Activated CD4-positive, alpha-beta memory T cell treated with anti-CD3 and anti-CD28 coated beads for 36 hours (primary cell): ENCODE measurements at regions not wholly inside any gene's neighbourhood (a gene's known extent, or its start where the extent isn't known, plus 50 kb on each side); places are given as distances from the start of the nearest gene placed in this dataset.
"Not testable (repeated sequence)": the region's sequence is repeated elsewhere in the genome, so short reads cannot be mapped to it uniquely, and the experiment has no call there.

Experiments used
- CTCF ChIA-PET: fragments of 350-600 bp; sonication (Branson Sonifier 250); formaldehyde crosslinking; loops from one replicate; lab custom pipeline; 2021; ENCODE audit warnings: antibody characterized with exemption, inconsistent platforms; lab: Charles Lee
- POLR2A ChIA-PET: fragments of 350-600 bp; sonication (Branson Sonifier 250); formaldehyde crosslinking; loops from one replicate; lab custom pipeline; 2021; ENCODE audit warnings: antibody characterized with exemption; lab: Charles Lee
- DNase-seq: peaks from one replicate; pipeline ENCODE4 v3.0.0-alpha.2; 2020
- H3K27ac Mint-ChIP-seq: one replicate; pipeline ENCODE4 v1.8.0; 2021; ENCODE audit warnings: mixed read lengths
- H3K27me3 Mint-ChIP-seq: one replicate; pipeline ENCODE4 v1.8.0; 2021; ENCODE audit warnings: mixed read lengths
- H3K36me3 Mint-ChIP-seq: one replicate; pipeline ENCODE4 v1.8.0; 2021; ENCODE audit warnings: mixed read lengths
- H3K4me1 Mint-ChIP-seq: one replicate; pipeline ENCODE4 v1.8.0; 2021; ENCODE audit warnings: low read depth, mixed read lengths
- H3K4me3 Mint-ChIP-seq: one replicate; pipeline ENCODE4 v1.8.0; 2021; ENCODE audit warnings: mild to moderate bottlenecking, mixed read lengths
- H3K9me3 Mint-ChIP-seq: one replicate; pipeline ENCODE4 v1.8.0; 2021; ENCODE audit warnings: mixed read lengths
- intact Hi-C: fragments of 100-400 bp; cut with micrococcal nuclease; formaldehyde crosslinking; loops from one replicate; pipeline ENCODE4 v1.15.1; 2023

DNA sequence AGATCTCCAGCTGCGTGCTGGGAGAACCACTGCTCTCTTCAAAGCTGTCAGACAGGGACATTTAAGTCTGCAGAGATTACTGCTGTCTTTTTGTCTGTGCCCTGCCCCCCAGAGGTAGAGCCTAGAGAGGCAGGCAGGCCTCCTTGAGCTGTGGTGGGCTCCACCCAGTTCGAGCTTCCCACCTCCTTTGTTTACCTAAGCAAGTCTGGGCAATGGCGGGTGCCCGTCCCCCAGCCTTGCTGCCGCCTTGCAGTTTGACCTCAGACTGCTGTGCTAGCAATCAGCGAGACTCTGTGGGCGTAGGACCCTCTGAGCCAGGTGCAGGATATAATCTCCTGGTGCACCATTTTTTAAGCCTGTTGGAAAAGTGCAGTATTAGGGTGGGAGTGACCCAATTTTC, 128.6 kb downstream of the ACTR3 start:
- intact Hi-C loops, H3K9me3 Mint-ChIP-seq, DNase-seq, H3K4me3 Mint-ChIP-seq, POLR2A ChIA-PET, H3K27ac Mint-ChIP-seq, H3K36me3 Mint-ChIP-seq, CTCF ChIA-PET, H3K4me1 Mint-ChIP-seq: not testable (repeated sequence)
- H3K27me3 Mint-ChIP-seq, result peaks cover 20% of the 10 kb centered on the region

DNA sequence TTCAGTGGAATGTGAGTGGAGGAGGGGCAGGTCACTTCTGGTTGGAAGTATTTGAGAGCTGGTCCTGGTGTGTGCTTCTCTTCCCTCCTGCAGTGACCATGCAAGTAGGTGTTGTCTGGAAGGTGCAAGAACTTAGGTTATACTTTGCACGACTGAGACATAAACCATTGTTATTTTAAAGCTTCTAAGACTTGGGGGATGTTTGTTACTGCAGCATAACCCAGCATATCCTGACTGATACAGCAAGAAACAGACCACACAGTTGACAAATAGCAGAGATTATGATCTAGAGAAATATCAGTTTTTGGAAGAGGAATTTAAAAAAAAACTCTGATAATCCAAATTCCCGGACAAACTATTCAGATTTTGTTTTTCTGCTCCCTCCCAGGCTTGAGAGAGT, 130.8 kb downstream of the ACTR3 start:
- no peak for DNase-seq
- ChIA-PET CTCF (no interaction called here), POLR2A (no interaction called here)
- Mint-ChIP-seq H3K27ac (no peak overlapping the region), H3K27me3 (peaks cover 18% of the 10 kb centered on the region), H3K9me3 (peaks cover 4% of the 10 kb centered on the region), H3K4me1 (no peaks in the 10 kb centered on the region), H3K4me3 (no peak overlapping the region), H3K36me3 (no peaks in the 10 kb centered on the region)
- intact Hi-C loops, result no loop called here

DNA sequence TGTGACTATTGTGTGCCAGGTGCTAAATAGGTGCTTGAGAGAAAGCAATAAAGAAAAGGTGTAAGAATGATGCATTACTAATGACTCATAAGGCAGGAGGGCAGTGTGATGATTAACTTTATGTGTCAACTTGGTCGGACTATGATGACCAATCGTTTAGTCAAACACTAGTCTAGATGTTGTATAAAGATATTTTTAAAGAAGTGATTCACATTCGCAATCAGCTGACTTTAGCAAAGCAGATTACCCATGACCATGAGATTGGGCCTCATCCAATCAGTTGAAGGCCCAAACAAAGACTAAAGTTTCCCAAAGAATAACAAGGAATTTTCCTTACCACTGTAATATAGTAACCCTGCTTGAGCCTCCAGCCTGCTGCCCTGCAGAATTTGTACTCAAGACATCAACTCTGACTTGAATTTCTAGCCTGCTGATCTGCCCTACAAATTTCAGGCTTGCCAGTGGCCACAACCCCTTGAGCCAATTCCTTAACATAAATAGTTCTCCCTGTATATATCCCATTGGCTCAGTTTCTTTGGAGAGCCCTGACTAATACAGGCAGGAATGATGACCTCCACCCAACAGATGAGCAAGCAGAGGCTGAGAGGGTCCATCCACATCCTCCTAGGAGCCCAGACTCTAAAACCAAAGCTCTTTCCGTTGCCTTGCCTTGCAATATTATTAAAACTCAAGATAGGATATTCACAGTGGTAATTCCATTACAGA, 132.6 kb downstream of the ACTR3 start:
- intact Hi-C loops, result no loop called here
- H3K36me3 Mint-ChIP-seq, result no peaks in the 10 kb centered on the region
- H3K9me3 Mint-ChIP-seq, result peaks cover 4% of the 10 kb centered on the region
- POLR2A ChIA-PET, result no interaction called here
- H3K27ac Mint-ChIP-seq, result no peak overlapping the region
- no peaks in the 10 kb centered on the region for H3K4me1 Mint-ChIP-seq
- CTCF ChIA-PET, result no interaction called here
- H3K27me3 Mint-ChIP-seq, result peaks cover 11% of the 10 kb centered on the region
- no peak overlapping the region for H3K4me3 Mint-ChIP-seq
- no peak for DNase-seq

DNA sequence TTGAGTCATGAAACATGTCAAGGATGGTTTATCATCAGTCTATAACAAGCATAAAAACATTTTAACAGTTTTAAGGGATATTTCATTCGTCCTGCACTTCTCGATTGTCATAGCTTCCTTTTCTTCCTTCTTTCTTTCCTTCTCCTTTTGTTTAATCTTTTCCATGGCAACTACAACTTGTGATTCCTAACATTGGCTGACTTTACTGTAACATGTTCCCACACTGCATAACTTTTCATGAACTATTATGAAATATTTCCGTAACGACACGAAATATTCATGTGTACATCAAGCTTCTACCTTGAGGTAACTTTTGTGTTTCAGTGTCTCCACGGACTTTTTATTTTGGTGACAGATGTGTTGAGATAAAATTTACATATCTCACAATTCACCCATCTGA, 134.4 kb downstream of the ACTR3 start:
- H3K27ac Mint-ChIP-seq, result no peak overlapping the region
- H3K9me3 Mint-ChIP-seq, result peaks cover 8% of the 10 kb centered on the region
- ChIA-PET CTCF (no interaction called here), POLR2A (no interaction called here)
- no peak overlapping the region for H3K4me3 Mint-ChIP-seq
- no peak for DNase-seq
- intact Hi-C loops, result no loop called here
- no peaks in the 10 kb centered on the region for H3K36me3 Mint-ChIP-seq
- peaks cover 9% of the 10 kb centered on the region for H3K27me3 Mint-ChIP-seq
- H3K4me1 Mint-ChIP-seq, result no peaks in the 10 kb centered on the region

DNA sequence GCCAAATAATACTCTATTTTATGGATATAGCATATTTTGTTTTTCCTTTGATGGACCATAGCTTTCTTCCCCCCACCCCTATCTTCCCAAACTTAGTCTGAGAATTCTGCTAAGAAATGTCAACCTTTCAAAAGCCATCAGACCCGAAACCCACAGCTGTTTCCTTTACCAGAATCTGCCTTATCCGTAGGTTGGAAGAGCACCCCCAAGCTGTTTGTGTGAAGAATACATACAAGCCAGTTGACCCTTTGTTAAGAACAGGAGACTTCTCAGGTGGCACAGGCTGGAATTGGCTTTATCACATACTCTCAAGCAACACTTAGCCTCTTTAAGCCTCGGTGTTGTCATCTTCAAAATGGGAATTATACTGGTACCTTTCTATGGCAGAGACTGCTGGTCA, 135.1 kb downstream of the ACTR3 start:
- Mint-ChIP-seq H3K4me3 (no peak overlapping the region), H3K27me3 (peaks cover 9% of the 10 kb centered on the region), H3K4me1 (no peaks in the 10 kb centered on the region), H3K27ac (no peak overlapping the region), H3K9me3 (peaks cover 8% of the 10 kb centered on the region), H3K36me3 (no peaks in the 10 kb centered on the region)
- intact Hi-C loops, result no loop called here
- ChIA-PET POLR2A (no interaction called here), CTCF (no interaction called here)
- no peak for DNase-seq

DNA sequence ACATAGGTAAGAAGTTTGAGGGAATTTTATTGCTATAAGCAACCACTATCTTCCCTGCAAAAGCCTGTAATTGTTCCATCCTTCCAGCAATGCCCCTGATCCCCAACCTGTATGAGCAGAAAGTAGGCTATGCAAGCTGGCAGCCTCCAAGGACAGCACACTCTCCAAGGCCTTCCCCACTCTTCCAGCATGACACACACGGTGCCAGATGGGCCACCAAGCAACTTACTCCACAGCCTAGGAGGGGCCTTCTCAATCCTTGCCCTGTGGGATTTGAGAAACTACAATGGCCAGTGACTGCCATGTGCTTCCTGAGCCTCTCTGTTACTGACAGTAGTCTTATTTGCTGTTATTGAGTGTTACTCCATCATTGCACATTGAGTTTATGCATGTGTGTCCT, 137.5 kb downstream of the ACTR3 start:
- CTCF ChIA-PET, result no interaction called here
- H3K27ac Mint-ChIP-seq, result no peak overlapping the region
- no peaks in the 10 kb centered on the region for H3K36me3 Mint-ChIP-seq
- intact Hi-C loops, result no loop called here
- peaks cover 4% of the 10 kb centered on the region for H3K9me3 Mint-ChIP-seq
- no peaks in the 10 kb centered on the region for H3K4me1 Mint-ChIP-seq
- no peak overlapping the region for H3K4me3 Mint-ChIP-seq
- no peak for DNase-seq
- POLR2A ChIA-PET, result no interaction called here
- peaks cover 8% of the 10 kb centered on the region for H3K27me3 Mint-ChIP-seq

DNA sequence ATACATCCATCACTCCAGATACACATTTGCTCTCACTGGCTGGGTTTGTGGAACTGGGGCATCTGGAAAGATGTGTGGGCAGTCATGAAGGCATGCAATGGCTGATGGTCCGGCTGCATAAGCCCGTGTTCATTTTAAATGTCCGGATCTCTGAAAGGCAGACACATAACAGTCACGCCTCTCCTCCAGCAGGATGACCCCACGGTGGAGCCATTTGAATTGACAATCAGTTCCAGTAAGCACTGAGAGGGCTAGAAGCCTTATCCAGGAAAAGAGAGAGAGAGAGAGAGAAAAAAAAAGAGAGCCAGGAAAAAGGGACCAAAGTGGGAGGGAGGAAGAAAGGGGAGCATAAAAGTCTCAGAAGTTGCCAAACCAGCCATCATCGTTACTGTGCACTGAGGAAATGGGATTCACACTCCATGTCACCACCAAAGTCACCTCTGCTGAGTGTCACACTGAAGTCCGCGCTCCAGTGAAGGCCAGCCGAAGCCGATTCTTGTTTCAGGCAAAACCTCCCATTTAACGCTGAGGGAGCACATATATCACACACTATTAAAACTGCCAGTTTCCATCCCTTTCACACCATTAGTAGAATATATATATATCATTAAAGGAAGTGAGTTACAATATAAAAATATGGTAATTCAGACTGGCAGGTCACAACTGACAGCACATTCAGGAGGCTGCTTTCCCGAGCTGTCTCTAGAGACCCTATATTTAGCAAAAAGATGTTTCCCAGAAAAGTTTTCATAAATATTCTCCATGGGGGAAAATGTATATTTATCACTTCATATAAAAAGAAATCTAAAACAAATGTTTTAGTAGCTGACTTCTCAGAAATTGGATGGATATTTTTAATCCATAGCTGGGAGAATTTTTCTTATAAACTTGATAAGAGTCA, 142.0 kb downstream of the ACTR3 start:
- peaks cover 7% of the 10 kb centered on the region for H3K27me3 Mint-ChIP-seq
- DNase-seq, result no peak
- POLR2A ChIA-PET, result no interaction called here
- no peaks in the 10 kb centered on the region for H3K4me1 Mint-ChIP-seq
- no peak overlapping the region for H3K27ac Mint-ChIP-seq
- H3K36me3 Mint-ChIP-seq, result no peaks in the 10 kb centered on the region
- peaks cover 4% of the 10 kb centered on the region for H3K9me3 Mint-ChIP-seq
- intact Hi-C loops, result no loop called here
- CTCF ChIA-PET, result no interaction called here
- no peak overlapping the region for H3K4me3 Mint-ChIP-seq

DNA sequence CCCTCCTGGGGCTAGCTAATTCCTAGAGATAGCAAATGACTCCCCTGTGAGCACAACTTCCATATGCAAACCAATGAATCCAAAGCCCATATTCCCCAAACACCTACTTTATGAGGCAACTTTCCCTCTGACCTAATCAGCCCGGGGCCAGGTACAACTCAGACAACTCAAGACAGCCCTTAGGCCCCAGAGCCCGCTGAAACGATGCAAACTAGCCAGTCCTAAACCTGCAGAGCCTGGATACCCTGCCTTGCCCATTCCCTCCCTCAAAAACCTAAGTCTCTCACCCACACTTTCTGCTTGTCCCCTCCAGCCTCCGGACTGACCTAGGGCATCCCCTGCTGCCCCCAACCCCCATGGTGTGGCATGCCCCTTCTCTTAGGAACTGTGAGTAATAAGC, 142.8 kb downstream of the ACTR3 start:
- Mint-ChIP-seq H3K36me3 (no peaks in the 10 kb centered on the region), H3K4me1 (no peaks in the 10 kb centered on the region), H3K4me3 (no peak overlapping the region), H3K27me3 (peaks cover 10% of the 10 kb centered on the region), H3K27ac (no peak overlapping the region), H3K9me3 (peaks cover 4% of the 10 kb centered on the region)
- no peak for DNase-seq
- intact Hi-C loops, result no loop called here
- ChIA-PET CTCF (no interaction called here), POLR2A (no interaction called here)

DNA sequence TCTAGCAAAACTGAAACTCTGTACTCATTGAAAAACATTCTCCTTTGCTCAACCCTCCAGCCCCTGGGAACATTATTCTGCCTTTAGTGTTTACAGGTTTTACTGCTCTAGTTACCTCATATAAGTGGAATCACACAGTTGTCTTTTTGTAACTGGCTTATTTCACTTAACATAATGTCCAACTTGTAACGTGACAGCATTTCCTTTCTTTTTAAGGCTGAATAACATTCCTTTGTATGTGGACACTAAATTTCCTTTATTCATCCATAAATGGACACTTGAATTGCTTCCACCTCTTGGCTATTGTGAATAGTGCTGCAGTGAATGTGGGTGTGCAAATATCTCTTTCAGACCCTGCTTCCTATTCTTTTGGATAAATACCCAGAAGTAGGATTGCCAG, 144.9 kb downstream of the ACTR3 start:
- Mint-ChIP-seq H3K4me3 (no peak overlapping the region), H3K27ac (no peak overlapping the region), H3K27me3 (peaks cover 11% of the 10 kb centered on the region), H3K36me3 (no peaks in the 10 kb centered on the region), H3K4me1 (no peaks in the 10 kb centered on the region), H3K9me3 (no peaks in the 10 kb centered on the region)
- no peak for DNase-seq
- CTCF ChIA-PET, result no interaction called here
- intact Hi-C loops, result no loop called here
- POLR2A ChIA-PET, result no interaction called here

DNA sequence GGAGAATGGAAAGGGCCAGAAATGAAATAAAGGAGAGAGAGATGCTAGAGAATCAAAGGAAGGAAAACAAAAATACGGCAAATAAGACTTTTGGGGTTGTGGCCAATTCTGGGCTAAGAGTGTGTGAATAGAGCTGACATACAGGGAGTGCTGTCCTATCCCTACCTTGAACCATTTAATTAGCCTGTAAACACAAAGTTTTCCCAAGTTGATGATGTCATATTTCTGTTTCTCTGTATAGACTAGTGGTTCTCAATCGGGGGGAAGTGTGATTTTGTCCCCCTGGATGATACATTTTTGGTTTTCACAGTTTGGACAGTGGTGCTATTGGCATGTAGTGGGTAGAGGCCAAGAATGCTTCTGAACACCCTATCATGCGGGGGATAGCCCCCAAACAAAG, 148.8 kb downstream of the ACTR3 start:
- DNase-seq, result no peak
- Mint-ChIP-seq H3K9me3 (no peaks in the 10 kb centered on the region), H3K27me3 (peaks cover 7% of the 10 kb centered on the region), H3K4me3 (no peak overlapping the region), H3K4me1 (no peaks in the 10 kb centered on the region), H3K27ac (no peak overlapping the region), H3K36me3 (no peaks in the 10 kb centered on the region)
- POLR2A ChIA-PET, result no interaction called here
- CTCF ChIA-PET, result no interaction called here
- intact Hi-C loops, result no loop called here

DNA sequence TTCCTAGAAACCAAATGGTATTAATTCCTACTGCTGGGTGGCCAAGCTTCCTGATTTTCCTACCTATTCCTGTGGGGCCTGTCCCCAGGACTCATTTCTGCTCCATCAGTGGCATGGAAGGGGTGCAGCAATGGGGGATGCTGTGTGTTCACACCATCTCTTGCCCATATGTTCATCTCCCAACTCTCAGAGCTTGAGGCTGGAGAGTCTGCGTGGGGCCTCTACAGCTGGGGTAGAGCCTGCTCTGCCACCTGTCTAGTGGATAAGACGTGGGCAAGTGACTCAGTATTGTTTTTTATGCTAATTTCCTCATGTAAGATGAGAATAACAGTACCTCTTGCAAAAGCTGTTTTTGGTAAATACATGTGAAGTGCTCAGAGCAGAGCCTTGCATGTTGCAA, 149.8 kb downstream of the ACTR3 start:
- ChIA-PET CTCF (no interaction called here), POLR2A (no interaction called here)
- Mint-ChIP-seq H3K4me3 (no peak overlapping the region), H3K36me3 (no peaks in the 10 kb centered on the region), H3K27ac (no peak overlapping the region), H3K27me3 (peaks cover 7% of the 10 kb centered on the region), H3K4me1 (no peaks in the 10 kb centered on the region), H3K9me3 (no peaks in the 10 kb centered on the region)
- intact Hi-C loops, result no loop called here
- DNase-seq, result no peak

DNA sequence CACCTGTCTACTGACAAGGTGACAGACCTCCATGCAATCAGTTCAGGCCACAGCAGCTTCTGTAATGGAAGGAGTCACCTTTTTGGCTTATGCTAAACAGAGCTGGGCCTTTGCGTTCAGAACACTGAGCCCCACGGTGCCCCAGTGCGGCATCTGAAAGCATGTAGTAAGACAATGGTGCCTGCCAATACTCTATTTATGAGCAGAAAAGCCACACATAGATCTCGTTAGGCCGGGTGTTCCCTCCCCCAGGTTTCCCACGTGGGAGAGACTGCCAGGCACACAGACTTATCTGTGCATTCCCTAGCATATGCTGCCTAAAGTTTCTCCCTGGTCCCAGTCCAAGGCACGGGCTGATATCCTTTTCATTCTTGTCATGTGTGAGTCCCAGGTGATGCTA, 150.9 kb downstream of the ACTR3 start:
- POLR2A ChIA-PET, result no interaction called here
- Mint-ChIP-seq H3K4me1 (no peaks in the 10 kb centered on the region), H3K27ac (no peak overlapping the region), H3K4me3 (no peak overlapping the region), H3K27me3 (peaks cover 7% of the 10 kb centered on the region), H3K9me3 (no peaks in the 10 kb centered on the region), H3K36me3 (no peaks in the 10 kb centered on the region)
- no peak for DNase-seq
- intact Hi-C loops, result no loop called here
- CTCF ChIA-PET, result no interaction called here

DNA sequence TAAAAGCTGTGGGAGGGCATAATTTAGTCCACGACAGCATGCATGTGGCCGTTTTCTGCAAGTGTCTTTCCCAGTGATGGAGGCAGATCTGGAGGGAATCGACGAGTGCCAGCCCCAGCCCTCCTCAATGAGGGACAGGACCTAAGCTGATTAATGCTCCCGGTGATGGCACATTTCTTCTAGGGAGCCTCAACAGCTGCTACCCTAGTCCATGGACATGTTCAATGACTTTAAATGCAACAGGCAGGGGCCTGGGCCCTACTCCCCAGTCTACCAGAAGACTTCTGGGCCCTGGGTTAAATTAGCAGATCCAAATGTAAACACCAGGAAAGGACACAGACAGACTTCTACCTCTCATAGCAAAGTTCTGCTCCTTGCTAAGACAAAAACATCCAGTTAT, 155.1 kb downstream of the ACTR3 start:
- ChIA-PET CTCF (no interaction called here), POLR2A (no interaction called here)
- Mint-ChIP-seq H3K9me3 (no peaks in the 10 kb centered on the region), H3K4me1 (no peaks in the 10 kb centered on the region), H3K4me3 (no peak overlapping the region), H3K36me3 (no peaks in the 10 kb centered on the region), H3K27ac (no peak overlapping the region), H3K27me3 (no peaks in the 10 kb centered on the region)
- intact Hi-C loops, result no loop called here
- no peak for DNase-seq
